ENCODE measurements at regions not wholly inside any gene's neighbourhood (a gene's known extent, or its start where the extent isn't known, plus 50 kb on each side); places are given as distances from the start of the nearest gene placed in this dataset.

DNA sequence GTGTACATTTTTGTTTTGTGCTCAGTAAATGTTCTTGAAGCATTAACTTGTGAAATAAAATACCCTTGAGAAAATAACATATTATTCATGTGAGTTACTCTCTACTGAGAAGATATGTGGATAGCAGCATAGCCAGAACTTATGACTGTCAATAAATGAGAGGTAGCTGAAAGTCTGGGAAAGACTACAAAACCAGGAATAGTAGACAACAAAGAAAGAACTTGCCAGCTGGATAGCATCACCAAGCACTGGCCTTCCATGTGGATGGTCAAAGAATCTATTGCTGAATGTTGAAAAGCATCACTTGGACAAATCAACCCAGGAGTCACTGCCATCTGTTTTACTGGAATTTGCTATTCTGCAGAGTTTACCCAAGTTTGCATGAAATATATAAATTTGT is 650.0 kb upstream of the HTR2C start (continued):
- TF ChIP-seq ATF2 (tag by site-specific recombination; IDR thresholded peaks at IDR 0.05; ENCODE audit: low read depth) (no peak), HOXD13 (CRISPR knock-in tag; IDR thresholded peaks at IDR 0.05; ENCODE audit: borderline replicate concordance) (no peak), SALL2 (tag by site-specific recombination; IDR thresholded peaks at IDR 0.05; ENCODE audit: borderline replicate concordance) (no peak), ZNF2 (tag by site-specific recombination; IDR thresholded peaks at IDR 0.05) (no peak), ZNF157 (tag by site-specific recombination; IDR thresholded peaks at IDR 0.05) (no peak), ZNF416 (tag by site-specific recombination; IDR thresholded peaks at IDR 0.05) (no peak), HOXA7 (CRISPR knock-in tag; IDR thresholded peaks at IDR 0.05; ENCODE audit: borderline replicate concordance) (no peak)
- TF ChIP-seq, protein P1, sequence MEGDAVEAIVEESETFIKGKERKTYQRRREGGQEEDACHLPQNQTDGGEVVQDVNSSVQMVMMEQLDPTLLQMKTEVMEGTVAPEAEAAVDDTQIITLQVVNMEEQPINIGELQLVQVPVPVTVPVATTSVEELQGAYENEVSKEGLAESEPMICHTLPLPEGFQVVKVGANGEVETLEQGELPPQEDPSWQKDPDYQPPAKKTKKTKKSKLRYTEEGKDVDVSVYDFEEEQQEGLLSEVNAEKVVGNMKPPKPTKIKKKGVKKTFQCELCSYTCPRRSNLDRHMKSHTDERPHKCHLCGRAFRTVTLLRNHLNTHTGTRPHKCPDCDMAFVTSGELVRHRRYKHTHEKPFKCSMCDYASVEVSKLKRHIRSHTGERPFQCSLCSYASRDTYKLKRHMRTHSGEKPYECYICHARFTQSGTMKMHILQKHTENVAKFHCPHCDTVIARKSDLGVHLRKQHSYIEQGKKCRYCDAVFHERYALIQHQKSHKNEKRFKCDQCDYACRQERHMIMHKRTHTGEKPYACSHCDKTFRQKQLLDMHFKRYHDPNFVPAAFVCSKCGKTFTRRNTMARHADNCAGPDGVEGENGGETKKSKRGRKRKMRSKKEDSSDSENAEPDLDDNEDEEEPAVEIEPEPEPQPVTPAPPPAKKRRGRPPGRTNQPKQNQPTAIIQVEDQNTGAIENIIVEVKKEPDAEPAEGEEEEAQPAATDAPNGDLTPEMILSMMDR (tag by site-specific recombination; IDR thresholded peaks at IDR 0.05) = no peak
- TF ChIP-seq, protein P2, sequence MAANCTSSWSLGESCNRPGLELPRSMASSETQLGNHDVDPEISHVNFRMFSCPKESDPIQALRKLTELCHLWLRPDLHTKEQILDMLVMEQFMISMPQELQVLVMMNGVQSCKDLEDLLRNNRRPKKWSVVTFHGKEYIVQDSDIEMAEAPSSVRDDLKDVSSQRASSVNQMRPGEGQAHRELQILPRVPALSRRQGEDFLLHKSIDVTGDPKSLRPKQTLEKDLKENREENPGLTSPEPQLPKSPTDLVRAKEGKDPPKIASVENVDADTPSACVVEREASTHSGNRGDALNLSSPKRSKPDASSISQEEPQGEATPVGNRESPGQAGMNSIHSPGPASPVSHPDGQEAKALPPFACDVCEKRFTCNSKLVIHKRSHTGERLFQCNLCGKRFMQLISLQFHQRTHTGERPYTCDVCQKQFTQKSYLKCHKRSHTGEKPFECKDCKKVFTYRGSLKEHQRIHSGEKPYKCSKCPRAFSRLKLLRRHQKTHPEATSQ (tag by site-specific recombination; IDR thresholded peaks at IDR 0.05) = no peak

DNA sequence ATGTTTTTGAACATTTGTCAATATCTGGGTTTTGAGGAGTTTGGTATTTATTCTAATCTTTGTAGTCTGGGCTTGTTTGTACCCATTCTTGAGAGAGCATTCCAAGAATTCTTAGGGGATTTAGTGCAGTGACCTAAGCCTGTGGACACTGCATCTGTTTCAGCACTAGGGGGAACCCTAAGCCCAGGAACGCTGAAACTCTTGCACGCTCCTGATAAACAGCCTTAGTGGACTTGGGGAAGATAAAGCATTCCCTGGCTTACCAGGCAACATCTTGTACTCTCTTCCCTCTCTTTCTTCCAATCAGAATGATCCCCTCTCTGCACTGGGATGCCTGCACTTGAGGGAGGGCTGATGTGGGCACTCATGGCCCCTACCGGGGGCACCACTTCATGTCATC is 654.9 kb upstream of the HTR2C start:
- Histone ChIP-seq H3K4me1 (ENCODE audit: control insufficient read depth, insufficient read depth, low read length) (no peaks in the 10 kb centered on the region), H3K4me3 (ENCODE audit: low read depth, low read length) (no peak overlapping the region), H3K27ac (ENCODE audit: extremely low read depth, low read depth, low read length) (no peak overlapping the region), H3K36me3 (ENCODE audit: control insufficient read depth in 2 of 2, insufficient read depth in 1 of 2, low read length in 2 of 2) (no peaks in the 10 kb centered on the region), H3K9me3 (ENCODE audit: control insufficient read depth, insufficient read depth, low read depth, low read length) (no peaks in the 10 kb centered on the region; the same call in 1 of the 2 replicates)
- TF ChIP-seq, protein P3, sequence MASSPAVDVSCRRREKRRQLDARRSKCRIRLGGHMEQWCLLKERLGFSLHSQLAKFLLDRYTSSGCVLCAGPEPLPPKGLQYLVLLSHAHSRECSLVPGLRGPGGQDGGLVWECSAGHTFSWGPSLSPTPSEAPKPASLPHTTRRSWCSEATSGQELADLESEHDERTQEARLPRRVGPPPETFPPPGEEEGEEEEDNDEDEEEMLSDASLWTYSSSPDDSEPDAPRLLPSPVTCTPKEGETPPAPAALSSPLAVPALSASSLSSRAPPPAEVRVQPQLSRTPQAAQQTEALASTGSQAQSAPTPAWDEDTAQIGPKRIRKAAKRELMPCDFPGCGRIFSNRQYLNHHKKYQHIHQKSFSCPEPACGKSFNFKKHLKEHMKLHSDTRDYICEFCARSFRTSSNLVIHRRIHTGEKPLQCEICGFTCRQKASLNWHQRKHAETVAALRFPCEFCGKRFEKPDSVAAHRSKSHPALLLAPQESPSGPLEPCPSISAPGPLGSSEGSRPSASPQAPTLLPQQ (tag by site-specific recombination; IDR thresholded peaks at IDR 0.05) = no peak
- peak; percentile 86 for TF ChIP-seq ZNF654 (tag by site-specific recombination; IDR thresholded peaks at IDR 0.05; ENCODE audit: low read depth)
- TF ChIP-seq, protein P1 (tag by site-specific recombination; IDR thresholded peaks at IDR 0.05) = peak; percentile 46
- POLR2A ChIA-PET = no interaction called here
- CTCF ChIA-PET = interaction anchor here (1.0 kb wide), 1 partner anchor 788 kb away, joined by 4 read pairs; no protein-coding TSS in a partner anchor

DNA sequence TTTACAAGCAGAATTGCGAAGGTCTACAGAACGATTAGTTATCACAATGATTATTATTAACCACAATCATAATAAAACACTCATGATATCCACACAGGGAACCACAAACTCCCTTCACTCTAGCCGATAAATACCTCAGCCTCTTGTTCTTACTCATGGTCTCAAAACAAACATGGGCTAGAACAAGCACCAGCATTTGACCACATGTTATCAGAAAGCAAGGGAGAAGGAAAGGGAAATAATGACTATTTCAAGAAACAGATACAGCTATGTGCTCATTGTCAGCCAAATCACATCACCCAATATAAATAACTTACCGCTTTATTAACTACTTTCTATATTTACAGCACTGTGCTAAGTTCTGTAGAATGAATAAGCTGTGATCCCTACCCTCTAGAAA is 663.2 kb upstream of the HTR2C start:
- Histone ChIP-seq H3K36me3 (ENCODE audit: control insufficient read depth in 2 of 2, insufficient read depth in 1 of 2, low read length in 2 of 2) (no peaks in the 10 kb centered on the region), H3K9me3 (ENCODE audit: control insufficient read depth, insufficient read depth, low read depth, low read length) (no peaks in the 10 kb centered on the region; the same call in 1 of the 2 replicates), H3K27ac (ENCODE audit: extremely low read depth, low read depth, low read length) (no peak overlapping the region), H3K4me3 (ENCODE audit: low read depth, low read length) (no peak overlapping the region), H3K4me1 (ENCODE audit: control insufficient read depth, insufficient read depth, low read length) (no peaks in the 10 kb centered on the region)
- POLR2A ChIA-PET = no interaction called here
- CTCF ChIA-PET = interaction anchor here (0.6 kb wide), 1 partner anchor 39 kb away, joined by 5 read pairs; no protein-coding TSS in a partner anchor
- TF ChIP-seq ZNF701 (tag by site-specific recombination; IDR thresholded peaks at IDR 0.05) (no peak), ZNF747 (tag by site-specific recombination; IDR thresholded peaks at IDR 0.05) (no peak), ZNF184 (tag by site-specific recombination; IDR thresholded peaks at IDR 0.05) (no peak), FEZF1 (tag by site-specific recombination; IDR thresholded peaks at IDR 0.05) (no peak), ZBTB1 (tag by site-specific recombination; IDR thresholded peaks at IDR 0.05) (no peak), ZNF624 (tag by site-specific recombination; IDR thresholded peaks at IDR 0.05) (no peak), MEIS1 (CRISPR knock-in tag; IDR thresholded peaks at IDR 0.05; ENCODE audit: borderline replicate concordance) (no peak), ZNF768 (tag by site-specific recombination; IDR thresholded peaks at IDR 0.05) (no peak), ZNF23 (tag by site-specific recombination; IDR thresholded peaks at IDR 0.05; ENCODE audit: borderline replicate concordance) (no peak)
- TF ChIP-seq, protein P4, sequence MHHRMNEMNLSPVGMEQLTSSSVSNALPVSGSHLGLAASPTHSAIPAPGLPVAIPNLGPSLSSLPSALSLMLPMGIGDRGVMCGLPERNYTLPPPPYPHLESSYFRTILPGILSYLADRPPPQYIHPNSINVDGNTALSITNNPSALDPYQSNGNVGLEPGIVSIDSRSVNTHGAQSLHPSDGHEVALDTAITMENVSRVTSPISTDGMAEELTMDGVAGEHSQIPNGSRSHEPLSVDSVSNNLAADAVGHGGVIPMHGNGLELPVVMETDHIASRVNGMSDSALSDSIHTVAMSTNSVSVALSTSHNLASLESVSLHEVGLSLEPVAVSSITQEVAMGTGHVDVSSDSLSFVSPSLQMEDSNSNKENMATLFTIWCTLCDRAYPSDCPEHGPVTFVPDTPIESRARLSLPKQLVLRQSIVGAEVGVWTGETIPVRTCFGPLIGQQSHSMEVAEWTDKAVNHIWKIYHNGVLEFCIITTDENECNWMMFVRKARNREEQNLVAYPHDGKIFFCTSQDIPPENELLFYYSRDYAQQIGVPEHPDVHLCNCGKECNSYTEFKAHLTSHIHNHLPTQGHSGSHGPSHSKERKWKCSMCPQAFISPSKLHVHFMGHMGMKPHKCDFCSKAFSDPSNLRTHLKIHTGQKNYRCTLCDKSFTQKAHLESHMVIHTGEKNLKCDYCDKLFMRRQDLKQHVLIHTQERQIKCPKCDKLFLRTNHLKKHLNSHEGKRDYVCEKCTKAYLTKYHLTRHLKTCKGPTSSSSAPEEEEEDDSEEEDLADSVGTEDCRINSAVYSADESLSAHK (tag by site-specific recombination; IDR thresholded peaks at IDR 0.05) = no peak
- TF ChIP-seq, protein P5, sequence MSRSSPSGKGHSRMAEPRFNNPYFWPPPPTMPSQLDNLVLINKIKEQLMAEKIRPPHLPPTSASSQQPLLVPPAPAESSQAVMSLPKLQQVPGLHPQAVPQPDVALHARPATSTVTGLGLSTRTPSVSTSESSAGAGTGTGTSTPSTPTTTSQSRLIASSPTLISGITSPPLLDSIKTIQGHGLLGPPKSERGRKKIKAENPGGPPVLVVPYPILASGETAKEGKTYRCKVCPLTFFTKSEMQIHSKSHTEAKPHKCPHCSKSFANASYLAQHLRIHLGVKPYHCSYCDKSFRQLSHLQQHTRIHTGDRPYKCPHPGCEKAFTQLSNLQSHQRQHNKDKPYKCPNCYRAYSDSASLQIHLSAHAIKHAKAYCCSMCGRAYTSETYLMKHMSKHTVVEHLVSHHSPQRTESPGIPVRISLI (tag by site-specific recombination; IDR thresholded peaks at IDR 0.05) = no peak

Data from HEK293 (cell line).